ENCODE measurements at regions not wholly inside any gene's neighbourhood (a gene's known extent, or its start where the extent isn't known, plus 50 kb on each side); places are given as distances from the start of the nearest gene placed in this dataset.

GRCh38 chr12:25855716-25856115 is 102.8 kb upstream of the RASSF8 start:
- peaks cover 1% of the 10 kb centered on the region for H3K27me3 Mint-ChIP-seq
- no peak for TF ChIP-seq CTCF (conservative IDR thresholded peaks at IDR 0.05)
- H3K4me3 Mint-ChIP-seq: no peak overlapping the region
- no peak overlapping the region for H3K27ac Mint-ChIP-seq
- H3K4me1 Mint-ChIP-seq (ENCODE audit: unreplicated experiment): no peaks in the 10 kb centered on the region
- no peaks in the 10 kb centered on the region for H3K9me3 Mint-ChIP-seq
- H3K36me3 Mint-ChIP-seq: no peaks in the 10 kb centered on the region
- no peak for DNase-seq (ENCODE audit: extremely low spot score, unreplicated experiment)

GRCh38 chr12:25859976-25860375 is 98.5 kb upstream of the RASSF8 start:
- no peak for TF ChIP-seq CTCF (conservative IDR thresholded peaks at IDR 0.05)
- H3K27ac Mint-ChIP-seq: peak overlapping the region; percentile 2
- no peaks in the 10 kb centered on the region for H3K36me3 Mint-ChIP-seq
- H3K9me3 Mint-ChIP-seq: peaks cover 4% of the 10 kb centered on the region
- no peak overlapping the region for H3K4me3 Mint-ChIP-seq
- H3K27me3 Mint-ChIP-seq: peaks cover 3% of the 10 kb centered on the region
- no peak for DNase-seq (ENCODE audit: extremely low spot score, unreplicated experiment)
- no peaks in the 10 kb centered on the region for H3K4me1 Mint-ChIP-seq (ENCODE audit: unreplicated experiment)

- Mint-ChIP-seq H3K27ac (no peak overlapping the region), H3K9me3 (peaks cover 4% of the 10 kb centered on the region), H3K4me3 (no peak overlapping the region), H3K27me3 (peaks cover 3% of the 10 kb centered on the region), H3K36me3 (no peaks in the 10 kb centered on the region), H3K4me1 (ENCODE audit: unreplicated experiment) (no peaks in the 10 kb centered on the region)
- no peak for DNase-seq (ENCODE audit: extremely low spot score, unreplicated experiment)
- TF ChIP-seq CTCF (conservative IDR thresholded peaks at IDR 0.05): no peak
Observed at GRCh38 chr12:25861226-25861625, 97.3 kb upstream of the RASSF8 start.

GRCh38 chr12:25864306-25865276 is 93.9 kb upstream of the RASSF8 start:
- peaks cover 11% of the 10 kb centered on the region for H3K9me3 Mint-ChIP-seq
- H3K4me1 Mint-ChIP-seq (ENCODE audit: unreplicated experiment): no peaks in the 10 kb centered on the region
- peak overlapping the region; percentile 12 for H3K27ac Mint-ChIP-seq
- peak overlapping the region; percentile 6 for H3K4me3 Mint-ChIP-seq
- no peaks in the 10 kb centered on the region for H3K36me3 Mint-ChIP-seq
- peaks cover 3% of the 10 kb centered on the region for H3K27me3 Mint-ChIP-seq
- no peak for DNase-seq (ENCODE audit: extremely low spot score, unreplicated experiment)
- TF ChIP-seq CTCF (conservative IDR thresholded peaks at IDR 0.05): no peak

GRCh38 chr12:25866586-25867378 is 91.7 kb upstream of the RASSF8 start:
- no peak for TF ChIP-seq CTCF (conservative IDR thresholded peaks at IDR 0.05)
- H3K36me3 Mint-ChIP-seq: no peaks in the 10 kb centered on the region
- H3K9me3 Mint-ChIP-seq: peaks cover 11% of the 10 kb centered on the region
- H3K4me1 Mint-ChIP-seq (ENCODE audit: unreplicated experiment): no peaks in the 10 kb centered on the region
- DNase-seq (ENCODE audit: extremely low spot score, unreplicated experiment): no peak
- H3K4me3 Mint-ChIP-seq: no peak overlapping the region
- H3K27ac Mint-ChIP-seq: no peak overlapping the region
- no peaks in the 10 kb centered on the region for H3K27me3 Mint-ChIP-seq

Measured in type B pancreatic cell (in vitro differentiated cells).